CD4-positive, alpha-beta T cell treated with Interleukin-17A for 1 hour (primary cell): ENCODE measurements at regions not wholly inside any gene's neighbourhood (a gene's known extent, or its start where the extent isn't known, plus 50 kb on each side); places are given as distances from the start of the nearest gene placed in this dataset.

Source experiments
- DNase-seq: peaks from one replicate; pipeline ENCODE4 v3.0.0-alpha.2; 2020

DNA sequence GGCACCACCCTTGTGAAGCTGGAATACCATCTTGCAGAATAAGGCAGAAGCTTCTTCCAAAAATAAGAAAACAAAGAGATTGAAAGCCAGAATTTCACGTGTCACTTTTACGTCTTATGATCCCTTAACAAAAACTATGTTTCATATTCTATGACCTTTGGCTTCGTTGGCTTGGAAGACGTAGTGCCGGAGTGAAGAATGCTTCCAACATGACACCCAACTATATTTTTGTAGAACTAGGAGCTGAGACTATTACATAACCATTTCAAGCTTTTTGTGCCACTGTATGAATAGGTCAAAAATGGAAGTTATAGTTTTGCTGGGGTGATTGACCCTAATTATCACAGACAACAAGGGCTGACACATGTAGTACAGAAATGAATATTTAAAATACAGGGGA lies 996.2 kb downstream of the ADGRL3 start:
- no peak for DNase-seq

DNA sequence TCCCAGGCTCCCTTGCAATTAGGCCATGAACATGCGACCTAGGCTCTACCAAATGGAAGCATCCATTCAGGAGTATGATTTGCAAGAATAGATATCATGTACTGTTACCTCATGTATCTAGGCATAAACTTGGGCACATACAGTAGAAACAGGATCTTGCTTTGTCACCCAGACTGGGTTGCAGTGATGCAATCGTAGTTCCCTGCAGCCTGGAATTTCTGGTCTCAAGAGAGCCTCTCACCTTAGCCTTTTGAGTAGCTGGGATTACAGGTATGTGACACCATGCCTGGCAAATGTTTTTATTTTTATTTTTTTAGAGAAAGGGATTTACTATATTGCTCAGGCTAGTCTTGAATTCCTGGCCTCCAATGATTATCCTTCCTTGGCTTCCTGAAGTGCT lies 994.2 kb downstream of the ADGRL3 start:
- DNase-seq, result no peak

DNA sequence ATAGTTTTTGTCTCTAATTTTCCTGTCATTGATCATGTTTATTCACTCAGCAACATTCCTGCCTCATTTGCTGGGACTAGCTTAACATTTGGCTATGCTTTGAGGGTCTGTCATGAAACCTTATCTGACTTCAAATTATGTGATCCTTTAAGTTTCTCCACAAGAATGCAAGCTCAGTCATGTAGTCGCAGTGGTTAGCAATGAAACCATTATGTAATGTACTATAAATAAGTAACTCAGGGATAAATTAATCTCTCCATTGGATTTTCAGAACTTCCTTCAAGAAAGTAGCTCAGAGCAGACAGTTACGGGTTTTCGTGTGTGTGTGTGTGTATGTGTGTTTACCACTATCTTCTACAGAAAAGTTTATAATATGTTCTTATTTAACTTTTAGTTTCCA lies 993.6 kb downstream of the ADGRL3 start:
- DNase-seq, result no peak

DNA sequence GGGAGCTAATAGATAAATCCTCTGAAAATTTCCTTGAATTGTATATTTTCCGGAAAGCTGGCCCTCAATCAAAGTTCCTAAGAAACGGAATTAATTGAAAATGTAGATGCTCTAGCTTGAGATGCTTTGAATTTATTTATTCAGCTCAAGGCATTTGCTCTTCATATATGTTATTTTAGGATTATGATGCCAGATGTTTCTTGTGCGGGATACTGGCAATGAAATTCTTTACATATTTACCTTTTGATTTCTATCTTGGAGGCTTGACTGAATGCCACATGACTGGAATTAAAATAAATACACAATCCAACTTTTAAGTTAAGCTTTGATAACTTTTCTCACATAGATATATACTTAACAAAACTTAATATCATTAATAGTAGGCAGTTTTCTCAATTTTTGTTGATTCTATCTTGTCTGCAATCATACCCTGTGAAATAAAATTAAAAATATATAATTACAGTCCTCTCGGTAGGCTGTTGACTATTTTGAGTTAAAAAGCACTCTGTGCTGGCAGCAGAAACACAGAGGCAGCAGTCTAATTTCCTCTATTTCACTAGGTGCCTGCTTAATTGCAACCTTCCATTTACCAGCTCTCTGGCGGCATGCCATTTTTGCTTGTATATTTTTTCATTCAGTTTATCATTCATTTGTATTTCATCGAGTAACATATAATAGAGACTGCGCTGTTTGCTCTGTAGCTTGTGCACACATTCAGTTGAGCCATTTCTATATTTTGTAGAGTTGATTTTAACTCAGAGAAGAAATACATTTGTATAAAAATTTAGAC lies 991.5 kb downstream of the ADGRL3 start:
- DNase-seq, result no peak

DNA sequence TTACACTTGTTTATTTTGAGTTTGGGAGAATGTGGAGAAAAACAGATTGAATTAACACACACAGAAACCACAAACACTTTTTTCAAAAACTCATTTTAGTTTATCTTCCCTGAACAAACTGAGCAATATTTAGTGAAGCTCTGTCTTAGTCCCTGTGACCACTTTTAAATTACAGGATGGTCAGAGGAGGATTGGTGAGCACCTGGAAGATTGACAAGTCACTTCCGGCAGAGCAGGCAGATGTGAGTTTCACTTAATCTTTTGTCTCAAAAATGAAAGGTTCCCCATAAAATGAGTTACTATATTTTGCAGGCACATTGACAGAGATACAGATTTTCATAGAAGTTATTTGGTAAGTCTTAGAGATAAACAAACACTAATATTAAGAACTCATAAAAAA lies 970.1 kb downstream of the ADGRL3 start:
- no peak for DNase-seq

DNA sequence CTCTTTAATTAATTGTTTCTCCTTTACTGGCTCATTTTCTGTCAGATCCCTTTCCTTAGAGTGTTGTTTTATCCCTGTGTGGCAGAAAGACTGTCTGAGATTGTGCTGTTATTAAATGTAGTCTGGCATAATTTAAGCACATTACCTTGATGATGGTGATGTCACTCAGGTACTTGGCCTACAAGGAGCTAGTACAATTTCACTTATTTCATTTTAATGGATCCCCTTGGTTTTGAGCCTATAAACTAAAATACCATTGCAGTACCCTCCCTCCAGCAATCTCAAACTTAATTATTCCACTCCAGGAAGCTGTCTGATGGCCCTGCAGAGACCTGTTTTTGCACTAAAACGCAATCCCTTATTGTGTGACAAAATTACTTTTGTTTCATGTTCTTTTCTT lies 968.6 kb downstream of the ADGRL3 start:
- no peak for DNase-seq

DNA sequence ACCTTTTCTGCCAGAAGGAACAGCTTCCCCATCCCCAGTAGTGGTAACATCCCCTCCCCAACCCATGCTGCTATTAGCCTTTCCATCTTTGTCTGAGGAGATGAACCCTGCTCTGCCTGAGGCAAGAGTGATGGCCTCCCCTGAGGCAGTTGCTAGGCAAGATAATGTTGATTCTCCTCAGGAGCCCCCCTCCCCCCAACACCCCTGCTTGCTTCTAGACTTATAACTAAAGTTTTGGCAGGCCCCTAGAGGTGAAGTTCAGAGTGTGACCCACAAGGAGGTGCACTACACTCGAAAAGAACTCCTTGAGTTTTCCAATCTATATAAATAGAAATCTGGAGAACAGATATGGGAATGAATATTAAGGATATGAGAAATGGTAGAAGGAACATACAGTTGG lies 962.5 kb downstream of the ADGRL3 start:
- no peak for DNase-seq

DNA sequence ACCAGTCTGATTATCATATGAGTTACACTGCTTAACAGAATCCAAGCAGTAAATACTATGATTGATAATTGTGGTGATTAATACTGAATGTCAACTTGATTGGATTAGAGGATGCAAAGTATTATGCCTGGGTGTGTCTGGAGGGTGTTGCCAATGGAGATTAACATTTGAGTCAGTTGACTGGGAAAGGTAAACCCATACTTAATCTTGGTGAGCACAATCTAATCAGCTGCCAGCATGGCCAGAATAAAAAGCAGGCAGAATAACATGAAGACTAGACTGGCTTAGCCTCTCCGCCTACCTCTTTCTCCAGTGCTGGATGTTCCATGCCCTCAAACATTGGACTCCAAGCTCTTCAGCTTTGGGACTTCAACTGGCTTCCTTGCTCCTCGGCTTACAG lies 961.3 kb downstream of the ADGRL3 start:
- DNase-seq, result no peak

DNA sequence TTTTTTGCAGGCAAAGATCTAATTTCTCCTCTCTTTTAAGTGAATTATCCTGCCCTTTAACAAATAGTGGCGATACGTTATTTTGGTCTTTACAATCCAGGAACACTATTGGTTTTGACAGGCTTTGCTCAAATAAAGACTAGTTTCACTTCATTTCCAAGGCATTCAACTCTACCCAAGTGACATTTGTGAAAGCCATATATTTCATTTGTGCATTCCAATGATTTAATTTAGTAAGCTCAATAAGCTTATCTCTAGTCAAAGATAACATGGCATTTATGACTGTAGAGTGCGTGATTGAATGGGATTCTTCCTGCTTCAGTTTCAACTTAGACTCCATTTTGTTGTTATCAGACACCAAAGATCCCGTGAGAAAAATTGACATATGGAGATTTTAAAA lies 959.8 kb downstream of the ADGRL3 start:
- no peak for DNase-seq

DNA sequence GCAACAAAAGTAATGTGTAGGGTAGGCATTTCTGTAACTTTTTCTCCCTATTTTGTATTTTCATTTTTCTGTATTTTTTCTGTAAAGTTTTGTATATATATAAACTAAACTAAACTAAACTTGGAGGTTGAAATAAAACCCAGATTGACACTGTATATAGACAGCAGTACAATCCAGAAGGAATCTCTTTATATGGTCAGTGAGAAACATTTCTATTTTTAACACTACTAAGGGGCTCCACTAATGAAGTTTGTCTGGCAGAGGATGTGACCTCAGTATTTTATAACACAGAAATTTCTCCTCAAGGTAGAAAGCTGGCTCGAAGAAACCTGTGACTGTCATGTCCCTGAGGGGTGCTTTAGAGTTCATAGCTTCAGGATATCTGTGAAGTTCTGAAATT lies 959.2 kb downstream of the ADGRL3 start:
- no peak for DNase-seq

DNA sequence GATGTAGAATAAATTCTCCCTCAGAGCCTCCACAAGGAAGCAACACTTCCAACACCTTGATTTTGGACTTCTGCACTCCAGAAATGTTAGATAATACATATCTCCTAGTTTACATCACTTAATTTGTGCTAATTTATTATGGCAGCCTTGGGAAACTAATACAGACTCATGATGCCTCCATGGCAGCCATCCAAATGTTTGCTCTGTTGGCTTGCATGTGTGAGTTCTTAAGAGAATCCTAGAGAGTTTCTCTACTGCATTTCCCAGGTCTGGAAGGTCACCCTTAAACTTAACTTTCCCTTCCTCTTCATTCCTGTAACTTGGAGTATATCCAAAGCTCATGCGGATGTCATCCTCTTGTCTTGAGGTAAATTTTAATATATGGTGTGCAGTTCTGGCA lies 956.1 kb downstream of the ADGRL3 start:
- no peak for DNase-seq

DNA sequence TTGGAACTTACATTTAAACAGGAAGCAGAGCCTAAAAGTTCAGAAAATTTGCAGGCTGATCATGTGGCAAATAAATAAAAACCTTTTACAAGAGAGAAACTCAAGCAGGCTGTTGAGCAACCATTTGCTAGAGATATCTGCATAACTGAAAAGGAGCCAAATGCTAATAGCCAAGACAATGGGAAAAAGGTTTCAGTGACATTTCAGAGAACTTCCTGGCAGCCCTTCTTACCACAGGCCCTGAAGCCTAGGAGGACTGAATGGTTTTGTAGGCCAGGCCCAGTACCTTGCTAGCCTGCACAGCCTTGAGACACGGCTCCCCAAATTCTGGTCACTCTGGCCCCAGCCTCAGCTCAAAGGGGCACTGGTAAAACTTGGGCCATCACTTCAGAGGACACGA lies 945.1 kb downstream of the ADGRL3 start:
- DNase-seq, result no peak

DNA sequence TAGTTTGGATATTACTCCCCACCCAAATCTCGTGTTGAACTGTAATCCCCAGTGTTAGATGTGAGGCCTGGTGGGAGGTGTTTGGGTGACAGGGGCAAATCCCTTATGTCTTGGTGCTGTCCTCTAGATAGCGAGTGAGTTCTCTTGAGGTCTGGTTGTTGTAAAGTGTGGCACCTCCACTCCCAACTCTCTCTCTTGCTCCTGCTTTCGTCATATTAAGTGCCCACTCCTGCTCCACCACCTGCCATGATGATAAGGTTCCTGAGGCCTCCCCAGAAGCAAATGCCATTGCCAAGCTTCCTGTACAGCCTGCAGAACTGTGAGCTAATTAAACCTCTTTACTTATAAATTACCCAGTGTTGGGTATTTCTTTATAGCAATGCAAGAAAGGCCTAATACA lies 944.3 kb downstream of the ADGRL3 start:
- DNase-seq, result no peak

DNA sequence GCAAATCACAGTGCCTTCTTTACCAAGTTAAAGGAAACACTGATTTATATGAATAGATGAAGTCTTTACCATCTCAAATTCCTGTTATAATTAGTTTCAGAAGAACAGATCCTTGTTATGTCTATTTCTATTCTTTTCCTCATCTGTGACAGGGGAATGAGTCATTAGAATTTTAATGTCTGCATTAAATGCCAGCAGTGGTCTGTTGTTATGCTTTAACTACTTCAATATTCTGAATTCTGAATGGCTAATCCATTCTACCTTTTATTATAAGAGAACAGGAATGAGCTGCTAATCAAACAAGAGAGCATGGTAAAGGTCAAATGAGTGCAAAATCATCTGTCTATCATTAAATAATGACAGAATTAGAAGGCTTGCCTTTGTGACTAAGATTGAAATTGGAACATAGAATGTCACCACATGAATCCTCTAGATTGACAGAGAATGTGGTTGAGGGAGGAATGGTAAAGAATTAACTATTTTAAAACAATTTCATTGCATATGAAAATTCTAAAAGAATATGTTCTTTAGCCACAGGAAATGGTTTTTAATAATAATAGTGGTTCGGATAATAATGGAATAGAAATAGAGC lies 935.5 kb downstream of the ADGRL3 start:
- no peak for DNase-seq

DNA sequence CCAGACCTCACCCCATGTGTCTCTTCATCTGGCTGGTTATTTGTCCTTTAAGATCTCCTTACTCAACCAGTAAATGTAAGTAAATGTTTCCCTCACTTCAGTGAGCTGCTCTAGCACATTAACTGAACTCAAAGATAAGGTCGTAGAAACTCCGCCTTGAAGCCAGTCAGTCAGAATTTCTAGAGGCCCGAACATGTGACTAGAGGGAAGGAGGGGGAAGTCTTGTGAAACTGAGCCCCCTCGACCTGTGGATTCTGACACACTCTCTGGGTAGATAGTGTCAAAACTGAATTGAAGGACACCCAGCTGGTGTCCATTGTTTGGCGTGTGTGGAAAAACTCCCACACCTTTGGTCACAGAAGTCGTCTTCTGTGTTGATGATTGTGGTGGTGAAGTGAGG lies 933.9 kb downstream of the ADGRL3 start:
- no peak for DNase-seq

DNA sequence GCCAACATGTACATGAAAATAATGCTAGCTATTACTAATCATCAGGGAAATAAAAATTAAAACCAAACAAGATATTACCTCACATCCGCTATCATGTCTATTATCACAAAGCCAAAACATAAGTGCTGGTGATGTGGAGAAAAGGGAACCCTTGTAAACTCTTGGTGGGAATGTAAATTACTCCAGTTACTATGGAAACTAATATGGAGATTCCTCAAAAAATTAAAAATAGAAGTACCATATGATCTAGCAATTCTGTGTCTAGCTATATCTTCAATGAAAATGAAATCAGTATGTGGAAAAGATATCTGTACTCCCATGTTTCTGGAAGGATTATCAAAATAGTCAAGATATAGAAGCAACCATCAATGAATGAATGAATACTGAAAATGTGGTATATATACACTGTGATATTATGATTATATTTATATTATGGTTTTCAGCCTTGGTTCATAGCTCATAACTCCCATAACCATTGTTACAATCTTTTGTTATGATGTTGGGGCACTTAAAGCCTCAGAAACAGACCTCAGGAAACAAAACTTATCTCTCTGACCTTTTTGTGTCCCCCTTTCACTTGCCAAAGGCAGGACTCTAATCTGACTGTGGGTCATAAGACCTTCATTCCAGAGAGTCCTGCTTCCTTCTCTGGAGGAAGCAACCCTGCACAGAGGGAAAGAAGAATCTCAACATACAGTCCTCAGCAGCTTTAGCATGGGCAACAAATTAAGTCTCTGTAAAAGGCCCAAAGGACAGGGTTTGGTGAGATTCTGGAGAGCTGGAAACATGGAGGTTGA lies 933.2 kb downstream of the ADGRL3 start:
- no peak for DNase-seq

DNA sequence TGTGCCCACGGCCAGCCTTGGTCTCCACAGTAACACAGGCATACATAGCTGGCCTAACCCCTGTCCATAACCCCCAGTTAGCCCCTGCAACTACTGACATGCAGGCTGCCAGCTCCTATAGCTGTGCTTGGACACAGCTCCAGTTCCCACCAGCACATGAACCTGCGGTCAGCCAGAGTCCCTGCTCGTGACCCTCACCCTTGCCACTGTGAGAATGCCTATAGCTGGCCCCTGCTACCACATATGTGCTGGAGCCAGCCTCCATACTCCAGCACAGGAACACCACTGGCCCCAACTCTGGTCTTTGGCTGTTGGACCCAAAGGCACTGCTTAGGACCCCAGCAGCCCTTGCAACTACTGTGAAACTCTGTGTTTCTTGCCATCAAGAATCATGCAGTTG lies 930.9 kb downstream of the ADGRL3 start:
- no peak for DNase-seq

DNA sequence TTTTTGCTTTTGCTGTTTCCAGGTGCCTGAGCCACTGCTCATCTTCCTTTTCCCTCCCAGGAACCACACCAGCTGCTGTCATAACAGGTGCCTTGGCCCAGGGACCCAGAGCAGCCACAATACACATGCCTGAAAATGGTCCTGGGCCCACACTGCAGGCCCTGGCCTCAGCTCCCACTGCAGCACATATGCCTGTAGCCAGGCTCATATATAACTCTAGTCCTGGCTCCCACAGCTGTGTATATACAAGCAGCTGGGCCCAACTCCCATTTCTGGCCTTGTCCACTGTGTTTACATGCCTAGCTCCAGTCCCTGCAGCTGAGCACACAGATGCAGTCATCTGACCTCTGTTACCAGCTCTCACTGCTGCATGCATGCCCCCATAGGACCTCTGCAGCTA lies 930.5 kb downstream of the ADGRL3 start:
- DNase-seq, result no peak

DNA sequence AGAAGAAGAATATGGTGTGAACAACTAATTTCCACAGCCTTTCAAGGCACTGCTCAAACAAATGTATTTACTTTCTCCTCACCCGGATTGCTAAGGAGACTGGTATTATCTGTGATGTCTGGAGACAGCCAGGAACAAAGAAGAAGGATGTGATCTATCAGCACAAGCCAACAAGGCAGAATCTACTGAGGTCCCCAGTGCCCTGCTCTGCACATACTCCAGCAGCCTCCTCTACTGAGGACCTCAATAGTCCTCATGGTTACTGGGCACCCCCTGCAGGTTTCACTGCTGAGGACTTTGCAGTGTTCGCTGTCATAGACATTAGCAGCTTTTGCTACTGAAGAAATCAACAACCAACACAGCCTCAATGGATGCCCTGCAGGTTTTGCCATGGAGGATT lies 930.1 kb downstream of the ADGRL3 start:
- no peak for DNase-seq
